GM19239 (cell line): ENCODE measurements at regions not wholly inside any gene's neighbourhood (a gene's known extent, or its start where the extent isn't known, plus 50 kb on each side); places are given as distances from the start of the nearest gene placed in this dataset.

ENCODE experiments used
- DNase-seq: peaks from one replicate; pipeline ENCODE4 v3.0.0; 2011; ENCODE audit warnings: low spot score; ENCODE audit not compliant: insufficient read length
- FAIRE-seq: peaks from 2 replicates; lab custom pipeline; 2011; peaks lifted over from hg19 to GRCh38; lab: Jason Lieb, UNC

- FAIRE-seq = no peak
- DNase-seq = no peak
Measured at GRCh38 chr17:73874008-73874720, 229.9 kb upstream of the SDK2 start.

GRCh38 chr17:73875346-73875745 lies 231.1 kb upstream of the SDK2 start:
- FAIRE-seq = no peak

GRCh38 chr17:73877962-73878361 lies 233.7 kb upstream of the SDK2 start:
- no peak for FAIRE-seq
- DNase-seq = no peak

More at GRCh38 chr17:73875346-73875745, 231.1 kb upstream of the SDK2 start:
- DNase-seq = no peak

- DNase-seq (no peak), FAIRE-seq (no peak)
Measured at GRCh38 chr17:73878923-73879322, 234.7 kb upstream of the SDK2 start.

GRCh38 chr17:73879987-73880386 lies 235.7 kb upstream of the SDK2 start:
- no peak for DNase-seq
- FAIRE-seq = no peak

- DNase-seq (no peak), FAIRE-seq (no peak)
Measured at GRCh38 chr17:73882590-73882989, 238.3 kb upstream of the SDK2 start.

- no peak for DNase-seq
- no peak for FAIRE-seq
Measured at GRCh38 chr17:73883175-73883574, 238.9 kb upstream of the SDK2 start.

GRCh38 chr17:73887739-73888138 lies 243.5 kb upstream of the SDK2 start:
- FAIRE-seq = no peak
- no peak for DNase-seq

GRCh38 chr17:73888862-73889261 lies 244.6 kb upstream of the SDK2 start:
- FAIRE-seq = no peak
- DNase-seq = no peak

GRCh38 chr17:73889439-73889838 lies 245.2 kb upstream of the SDK2 start:
- FAIRE-seq (no peak), DNase-seq (no peak)

- FAIRE-seq = no peak
- DNase-seq = no peak
Measured at GRCh38 chr17:73890831-73891405, 246.7 kb upstream of the SDK2 start.

- DNase-seq (no peak), FAIRE-seq (no peak)
Measured at GRCh38 chr17:73895157-73895556, 250.9 kb upstream of the SDK2 start.

GRCh38 chr17:73896966-73897365 lies 252.7 kb upstream of the SDK2 start:
- FAIRE-seq (no peak), DNase-seq (no peak)

- DNase-seq (no peak), FAIRE-seq (no peak)
Measured at GRCh38 chr17:73899839-73900238, 255.6 kb upstream of the SDK2 start.

- DNase-seq (no peak), FAIRE-seq (no peak)
Measured at GRCh38 chr17:73900516-73900915, 256.3 kb upstream of the SDK2 start.

- FAIRE-seq (no peak), DNase-seq (no peak)
Measured at GRCh38 chr17:73901249-73901648, 257.0 kb upstream of the SDK2 start.

GRCh38 chr17:73901661-73902415 lies 257.6 kb upstream of the SDK2 start:
- no peak for FAIRE-seq
- no peak for DNase-seq

- FAIRE-seq = no peak
- no peak for DNase-seq
Measured at GRCh38 chr17:73902416-73903181, 258.4 kb upstream of the SDK2 start.

- DNase-seq = no peak
- no peak for FAIRE-seq
Measured at GRCh38 chr17:73906896-73907870, 262.9 kb upstream of the SDK2 start.

- FAIRE-seq = no peak
- DNase-seq = no peak
Measured at GRCh38 chr17:73909186-73909585, 264.9 kb upstream of the SDK2 start.
